ENCODE measurements at regions not wholly inside any gene's neighbourhood (a gene's known extent, or its start where the extent isn't known, plus 50 kb on each side); places are given as distances from the start of the nearest gene placed in this dataset.

DNA sequence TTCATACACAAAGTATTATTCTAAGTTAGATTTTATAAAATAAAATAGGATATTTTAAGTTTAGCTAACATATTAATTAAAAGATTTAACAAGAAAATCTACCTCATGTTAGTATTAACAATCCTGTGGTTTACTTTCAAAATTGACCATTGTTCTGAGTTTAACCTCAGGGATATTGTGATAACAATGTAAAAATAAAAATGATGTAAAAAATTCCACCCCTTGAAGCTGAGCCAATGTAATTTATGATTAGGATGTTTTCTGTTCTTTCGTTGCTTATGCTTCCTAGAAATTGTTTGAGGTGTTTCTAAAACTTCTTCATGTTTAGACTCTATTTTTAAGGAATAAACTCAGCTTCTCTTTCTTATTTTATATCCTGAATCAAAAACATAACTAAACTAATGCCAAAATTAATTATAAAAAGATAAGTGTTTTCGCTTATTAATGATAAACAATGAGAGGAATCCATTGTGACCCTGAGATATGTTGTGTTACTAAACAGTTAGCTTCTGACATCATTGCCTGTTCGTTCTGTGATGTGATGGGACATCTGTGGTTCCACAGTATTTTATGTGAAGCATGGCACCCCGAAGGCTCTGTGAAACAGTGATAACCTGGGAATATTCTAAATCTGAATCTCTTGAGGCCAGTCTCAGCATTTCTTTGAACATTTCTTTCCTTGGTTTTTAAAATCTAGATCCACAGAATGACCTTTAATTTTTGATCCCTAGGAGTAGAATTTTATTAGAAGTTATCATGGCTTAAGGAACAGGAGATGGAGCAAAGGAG, 340.8 kb downstream of the ARL4A start:
- H3K4me3 ChIP-seq (ENCODE audit: low read depth, low read length): no peak overlapping the region
- DNase-seq (ENCODE audit: low read depth): no peak
- TF ChIP-seq, protein P1, sequence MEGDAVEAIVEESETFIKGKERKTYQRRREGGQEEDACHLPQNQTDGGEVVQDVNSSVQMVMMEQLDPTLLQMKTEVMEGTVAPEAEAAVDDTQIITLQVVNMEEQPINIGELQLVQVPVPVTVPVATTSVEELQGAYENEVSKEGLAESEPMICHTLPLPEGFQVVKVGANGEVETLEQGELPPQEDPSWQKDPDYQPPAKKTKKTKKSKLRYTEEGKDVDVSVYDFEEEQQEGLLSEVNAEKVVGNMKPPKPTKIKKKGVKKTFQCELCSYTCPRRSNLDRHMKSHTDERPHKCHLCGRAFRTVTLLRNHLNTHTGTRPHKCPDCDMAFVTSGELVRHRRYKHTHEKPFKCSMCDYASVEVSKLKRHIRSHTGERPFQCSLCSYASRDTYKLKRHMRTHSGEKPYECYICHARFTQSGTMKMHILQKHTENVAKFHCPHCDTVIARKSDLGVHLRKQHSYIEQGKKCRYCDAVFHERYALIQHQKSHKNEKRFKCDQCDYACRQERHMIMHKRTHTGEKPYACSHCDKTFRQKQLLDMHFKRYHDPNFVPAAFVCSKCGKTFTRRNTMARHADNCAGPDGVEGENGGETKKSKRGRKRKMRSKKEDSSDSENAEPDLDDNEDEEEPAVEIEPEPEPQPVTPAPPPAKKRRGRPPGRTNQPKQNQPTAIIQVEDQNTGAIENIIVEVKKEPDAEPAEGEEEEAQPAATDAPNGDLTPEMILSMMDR (IDR thresholded peaks at IDR 0.05; ENCODE audit: control insufficient read depth, extremely low read depth, insufficient read depth): no peak

DNA sequence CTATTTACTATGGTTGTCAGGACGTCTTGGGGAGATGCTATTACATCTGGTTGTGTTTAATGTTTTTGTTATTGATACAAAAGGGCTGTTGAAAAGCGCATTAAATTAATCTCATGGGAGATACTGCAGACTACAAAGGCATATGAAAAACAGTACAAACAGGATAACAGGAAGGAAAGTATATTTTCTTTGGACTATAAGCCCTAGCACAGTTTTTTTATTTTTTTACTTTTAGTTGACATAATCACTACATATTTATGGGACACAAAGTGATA, 341.3 kb downstream of the ARL4A start:
- DNase-seq (ENCODE audit: low read depth): no peak

DNA sequence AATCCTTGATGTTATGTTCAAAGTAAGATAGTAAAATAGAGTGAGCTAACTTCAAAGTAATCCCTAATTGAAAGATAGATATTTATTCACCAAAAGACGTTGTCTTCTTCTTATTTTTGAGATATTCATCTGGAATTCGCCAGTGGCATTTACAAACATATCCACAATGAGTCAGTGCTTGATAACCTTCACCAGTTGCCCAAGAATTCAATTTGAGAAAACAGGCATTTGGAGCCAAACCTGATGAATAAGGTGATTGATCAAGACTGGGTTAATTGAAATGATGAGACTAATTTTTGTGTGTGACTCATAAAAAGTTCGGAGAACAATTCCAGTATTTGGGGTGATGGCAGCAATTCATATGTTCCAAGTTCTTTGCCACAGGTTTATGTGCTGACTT, 344.0 kb downstream of the ARL4A start:
- H3K4me3 ChIP-seq (ENCODE audit: low read depth, low read length): no peak overlapping the region
- DNase-seq (ENCODE audit: low read depth): no peak
- TF ChIP-seq, protein P1 (IDR thresholded peaks at IDR 0.05; ENCODE audit: control insufficient read depth, extremely low read depth, insufficient read depth): no peak

More for the DNA sequence above, 341.3 kb downstream of the ARL4A start:
- TF ChIP-seq, protein P1 (IDR thresholded peaks at IDR 0.05; ENCODE audit: control insufficient read depth, extremely low read depth, insufficient read depth): no peak
- H3K4me3 ChIP-seq (ENCODE audit: low read depth, low read length): no peak overlapping the region

DNA sequence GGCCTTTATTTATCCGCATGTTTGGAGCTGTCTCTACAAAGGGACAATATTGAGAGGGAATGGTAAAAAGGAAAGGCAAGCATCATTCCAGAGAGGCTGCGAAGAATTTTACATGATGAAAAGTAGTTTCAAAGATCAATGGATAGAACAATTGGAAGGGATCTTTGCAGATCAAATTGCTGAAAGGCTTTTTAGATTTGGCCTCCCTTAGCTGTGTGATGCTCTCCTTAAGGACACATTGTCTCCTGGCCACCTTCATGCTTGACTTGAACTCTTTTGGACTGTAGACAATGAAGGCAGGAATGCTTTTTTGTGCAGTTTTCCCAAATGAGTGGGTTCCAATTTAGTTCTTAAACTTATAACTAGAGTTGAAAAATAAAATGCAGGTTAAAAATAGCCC, 344.7 kb downstream of the ARL4A start:
- no peak overlapping the region for H3K4me3 ChIP-seq (ENCODE audit: low read depth, low read length)
- DNase-seq (ENCODE audit: low read depth): no peak
- TF ChIP-seq, protein P1 (IDR thresholded peaks at IDR 0.05; ENCODE audit: control insufficient read depth, extremely low read depth, insufficient read depth): no peak

DNA sequence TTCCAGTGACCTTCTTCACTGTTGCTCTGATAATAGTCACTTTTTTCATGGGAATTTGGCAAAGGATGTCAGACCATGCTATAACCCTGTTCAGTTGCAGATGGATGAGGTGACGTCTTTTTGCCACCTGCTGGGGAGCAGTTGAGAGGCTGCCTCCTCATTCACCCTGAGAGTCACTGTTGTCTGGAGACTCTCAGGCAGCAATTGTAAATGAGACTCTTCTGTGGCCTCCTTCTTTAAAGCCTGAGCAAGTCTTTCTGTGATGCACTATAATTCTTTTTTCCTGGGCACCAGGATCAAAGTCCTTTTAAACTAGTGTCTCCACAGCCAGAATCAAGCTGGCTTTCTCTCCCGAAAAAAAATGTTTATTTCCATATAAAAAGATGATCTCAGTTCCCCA, 345.1 kb downstream of the ARL4A start:
- no peak overlapping the region for H3K4me3 ChIP-seq (ENCODE audit: low read depth, low read length)
- DNase-seq (ENCODE audit: low read depth): no peak
- TF ChIP-seq, protein P1 (IDR thresholded peaks at IDR 0.05; ENCODE audit: control insufficient read depth, extremely low read depth, insufficient read depth): peak; percentile 10; the same call in 1 of the 2 replicates

DNA sequence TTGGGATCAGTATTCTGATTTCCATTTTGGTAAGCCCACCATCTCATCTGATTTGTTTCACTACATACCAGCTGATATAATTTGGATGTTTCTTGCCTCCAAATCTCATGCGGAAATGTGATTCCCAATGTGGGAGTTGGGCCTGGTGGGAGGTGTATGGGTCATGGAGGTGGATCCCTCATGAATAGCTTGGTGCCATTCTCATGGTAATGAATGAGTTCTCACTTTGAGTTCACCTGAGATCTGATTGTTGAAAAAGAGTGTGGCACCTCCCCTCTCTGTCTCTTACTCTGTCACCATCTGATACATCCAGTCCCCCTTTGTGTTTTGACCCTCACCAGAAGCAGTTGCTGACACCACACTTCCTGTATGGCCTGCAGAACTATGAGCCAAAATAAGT, 347.3 kb downstream of the ARL4A start:
- no peak for DNase-seq (ENCODE audit: low read depth)
- H3K4me3 ChIP-seq (ENCODE audit: low read depth, low read length): no peak overlapping the region
- TF ChIP-seq, protein P1 (IDR thresholded peaks at IDR 0.05; ENCODE audit: control insufficient read depth, extremely low read depth, insufficient read depth): no peak

DNA sequence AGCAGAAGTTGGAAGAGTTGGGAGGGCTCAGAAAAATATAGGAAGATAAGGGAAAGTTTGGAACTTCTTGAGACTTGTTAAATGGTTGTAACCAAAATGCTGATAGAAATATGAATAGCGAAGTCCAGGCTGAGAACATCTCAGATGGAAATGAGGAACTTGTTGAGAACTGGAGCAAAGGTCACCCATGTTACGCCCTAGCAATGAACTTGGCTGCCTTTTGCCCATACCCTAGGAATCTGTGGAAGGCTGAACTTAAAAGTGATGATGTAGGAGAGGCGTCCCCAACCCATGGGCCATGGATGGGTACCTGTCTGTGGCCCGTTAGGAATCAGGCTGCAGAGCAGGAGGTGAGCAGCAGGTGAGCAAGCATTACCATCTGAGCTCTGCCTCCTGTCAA, 347.8 kb downstream of the ARL4A start:
- no peak overlapping the region for H3K4me3 ChIP-seq (ENCODE audit: low read depth, low read length)
- DNase-seq (ENCODE audit: low read depth): no peak
- TF ChIP-seq, protein P1 (IDR thresholded peaks at IDR 0.05; ENCODE audit: control insufficient read depth, extremely low read depth, insufficient read depth): no peak
